ENCODE measurements at regions not wholly inside any gene's neighbourhood (a gene's known extent, or its start where the extent isn't known, plus 50 kb on each side); places are given as distances from the start of the nearest gene placed in this dataset.

GRCh38 chr2:37456479-37456878 is 112.0 kb downstream of the QPCT start:
- ChIA-PET POLR2A (interaction anchor here (1.3 kb wide), 1 partner anchor 300 kb away, joined by 6 read pairs; the partner anchor contains the start of gene EIF2AK2), CTCF (interaction anchor here (0.7 to 1.2 kb wide), 3 partner anchors 24 to 421 kb away, joined by 3 to 4 read pairs (median 3); no protein-coding TSS in a partner anchor)
- no peaks in the 10 kb centered on the region for H3K27me3 Mint-ChIP-seq (ENCODE audit: low read depth)
- H3K27ac Mint-ChIP-seq, result peak overlapping the region; percentile 86
- DNase-seq (peak; percentile 67), ATAC-seq (peak; percentile 86)
- H3K4me1 Mint-ChIP-seq (ENCODE audit: low read depth), result peaks cover 54% of the 10 kb centered on the region
- H3K36me3 Mint-ChIP-seq (ENCODE audit: low read depth), result peaks cover 33% of the 10 kb centered on the region
- H3K9me3 Mint-ChIP-seq (ENCODE audit: insufficient read depth), result peaks cover 7% of the 10 kb centered on the region
- peak overlapping the region; percentile 34 for H3K4me3 Mint-ChIP-seq

GRCh38 chr2:37457401-37457901 is 113.0 kb downstream of the QPCT start:
- H3K9me3 Mint-ChIP-seq (ENCODE audit: insufficient read depth), result peaks cover 4% of the 10 kb centered on the region
- peaks cover 51% of the 10 kb centered on the region for H3K4me1 Mint-ChIP-seq (ENCODE audit: low read depth)
- H3K4me3 Mint-ChIP-seq, result no peak overlapping the region
- no peak for ATAC-seq
- peaks cover 29% of the 10 kb centered on the region for H3K36me3 Mint-ChIP-seq (ENCODE audit: low read depth)
- no peak overlapping the region for H3K27ac Mint-ChIP-seq
- no peaks in the 10 kb centered on the region for H3K27me3 Mint-ChIP-seq (ENCODE audit: low read depth)
- ChIA-PET CTCF (interaction anchor here (1.0 kb wide), 1 partner anchor 43 kb away, joined by 4 read pairs; no protein-coding TSS in a partner anchor), POLR2A (no interaction called here)
- no peak for DNase-seq

DNA sequence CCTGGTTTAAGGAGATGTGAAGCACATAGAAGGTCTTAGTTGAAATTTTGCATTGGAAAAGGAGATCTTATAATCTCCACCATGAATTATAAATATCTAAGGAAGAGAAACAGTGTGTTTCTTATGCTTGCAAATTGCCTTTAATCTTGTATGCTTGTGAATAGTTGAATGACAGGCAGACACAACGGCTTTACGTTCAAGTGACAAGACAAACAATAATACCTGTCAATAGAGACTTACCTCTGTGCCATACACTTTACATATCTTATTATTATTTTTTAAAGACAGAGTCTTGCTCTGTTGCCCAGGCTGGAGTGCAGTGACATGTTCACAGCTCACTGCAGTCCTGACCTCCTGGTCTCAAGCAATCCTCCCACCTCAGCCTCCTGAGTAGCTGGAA is 113.7 kb downstream of the QPCT start:
- Mint-ChIP-seq H3K9me3 (ENCODE audit: insufficient read depth) (peaks cover 4% of the 10 kb centered on the region), H3K4me3 (no peak overlapping the region), H3K4me1 (ENCODE audit: low read depth) (peaks cover 44% of the 10 kb centered on the region), H3K27ac (no peak overlapping the region), H3K36me3 (ENCODE audit: low read depth) (peaks cover 25% of the 10 kb centered on the region), H3K27me3 (ENCODE audit: low read depth) (no peaks in the 10 kb centered on the region)
- CTCF ChIA-PET, result no interaction called here
- DNase-seq (no peak), ATAC-seq (no peak)
- POLR2A ChIA-PET, result no interaction called here

GRCh38 chr2:37459095-37459981 is 114.9 kb downstream of the QPCT start:
- peaks cover 4% of the 10 kb centered on the region for H3K9me3 Mint-ChIP-seq (ENCODE audit: insufficient read depth)
- H3K4me1 Mint-ChIP-seq (ENCODE audit: low read depth), result peaks cover 44% of the 10 kb centered on the region
- H3K4me3 Mint-ChIP-seq, result no peak overlapping the region
- H3K27ac Mint-ChIP-seq, result peak overlapping the region; percentile 56
- peaks cover 28% of the 10 kb centered on the region for H3K36me3 Mint-ChIP-seq (ENCODE audit: low read depth)
- ATAC-seq (no peak), DNase-seq (no peak)
- H3K27me3 Mint-ChIP-seq (ENCODE audit: low read depth), result peaks cover 4% of the 10 kb centered on the region
- ChIA-PET CTCF (interaction anchor here (1.0 to 1.1 kb wide), 2 partner anchors 14 to 64 kb away, joined by 4 read pairs; no protein-coding TSS in a partner anchor), POLR2A (interaction anchor here (0.6 kb wide), 1 partner anchor 83 kb away, joined by 4 read pairs; no protein-coding TSS in a partner anchor)

DNA sequence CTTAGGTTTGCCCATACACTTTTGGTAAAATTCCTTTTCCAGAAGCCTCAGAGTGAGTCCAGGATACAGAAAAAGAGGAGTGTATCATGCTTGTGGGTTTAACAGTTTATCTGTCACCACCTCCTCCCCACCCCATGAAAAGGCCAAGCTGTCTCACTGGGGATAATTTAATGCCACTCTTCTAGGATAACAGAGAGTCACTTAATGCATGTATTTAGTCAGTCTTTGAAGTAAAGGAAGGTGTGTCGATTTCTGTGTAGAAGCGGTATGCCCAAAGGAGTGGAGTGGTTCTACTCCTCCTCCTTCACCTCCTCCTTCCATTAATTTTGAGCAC is 116.4 kb downstream of the QPCT start:
- Mint-ChIP-seq H3K36me3 (ENCODE audit: low read depth) (peaks cover 20% of the 10 kb centered on the region), H3K27me3 (ENCODE audit: low read depth) (peaks cover 7% of the 10 kb centered on the region), H3K4me1 (ENCODE audit: low read depth) (peaks cover 35% of the 10 kb centered on the region), H3K9me3 (ENCODE audit: insufficient read depth) (peaks cover 4% of the 10 kb centered on the region), H3K27ac (no peak overlapping the region), H3K4me3 (no peak overlapping the region)
- POLR2A ChIA-PET, result no interaction called here
- CTCF ChIA-PET, result no interaction called here
- ATAC-seq (no peak), DNase-seq (no peak)

GRCh38 chr2:37464067-37464466 is 119.6 kb downstream of the QPCT start:
- Mint-ChIP-seq H3K27ac (no peak overlapping the region), H3K27me3 (ENCODE audit: low read depth) (peaks cover 7% of the 10 kb centered on the region), H3K36me3 (ENCODE audit: low read depth) (peaks cover 5% of the 10 kb centered on the region), H3K4me3 (no peak overlapping the region), H3K9me3 (ENCODE audit: insufficient read depth) (peaks cover 4% of the 10 kb centered on the region), H3K4me1 (ENCODE audit: low read depth) (peaks cover 15% of the 10 kb centered on the region)
- CTCF ChIA-PET, result interaction anchor here (1.0 to 1.7 kb wide), 2 partner anchors 9 to 413 kb away, joined by 4 to 5 read pairs; no protein-coding TSS in a partner anchor
- ATAC-seq (no peak), DNase-seq (no peak)
- POLR2A ChIA-PET, result no interaction called here

DNA sequence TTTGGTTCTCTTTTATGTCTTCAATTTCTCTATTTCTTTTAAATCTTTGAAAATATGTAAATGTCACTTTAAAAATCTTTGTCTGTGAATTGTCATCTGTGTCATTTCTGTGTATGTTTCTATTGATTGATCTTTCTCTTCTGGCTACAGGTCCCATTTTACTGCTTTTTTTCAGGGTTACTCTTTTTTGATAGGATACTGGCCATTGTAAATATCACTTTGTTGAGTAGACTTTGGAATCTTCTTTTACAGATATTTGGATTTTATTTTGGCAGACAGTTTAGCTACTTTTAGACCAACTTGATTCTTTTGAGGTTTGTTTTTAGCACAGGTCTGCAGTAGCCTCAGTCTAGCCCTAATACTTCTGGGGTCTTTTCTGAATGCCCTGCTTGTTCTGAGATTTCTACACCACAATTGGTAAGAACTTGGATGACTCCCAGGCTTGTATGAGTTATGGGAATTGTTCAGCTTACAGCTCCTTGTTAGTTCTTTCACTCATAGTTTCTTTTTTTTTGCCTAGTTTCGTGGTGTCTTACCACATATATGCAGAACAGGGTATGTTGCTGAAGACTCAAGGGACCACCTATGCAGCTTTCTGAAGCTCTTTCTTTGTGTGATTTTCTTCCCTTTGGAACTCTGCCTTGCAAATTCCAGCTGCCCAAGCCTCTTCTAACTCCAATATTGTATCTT is 122.2 kb downstream of the QPCT start:
- H3K27ac Mint-ChIP-seq, result no peak overlapping the region
- ATAC-seq (no peak), DNase-seq (no peak)
- no peak overlapping the region for H3K4me3 Mint-ChIP-seq
- ChIA-PET CTCF (interaction anchor here (1.2 to 1.3 kb wide), 2 partner anchors 12 to 52 kb away, joined by 3 to 5 read pairs; no protein-coding TSS in a partner anchor), POLR2A (no interaction called here)
- peaks cover 2% of the 10 kb centered on the region for H3K36me3 Mint-ChIP-seq (ENCODE audit: low read depth)
- H3K4me1 Mint-ChIP-seq (ENCODE audit: low read depth), result peaks cover 2% of the 10 kb centered on the region
- no peaks in the 10 kb centered on the region for H3K9me3 Mint-ChIP-seq (ENCODE audit: insufficient read depth)
- H3K27me3 Mint-ChIP-seq (ENCODE audit: low read depth), result peaks cover 7% of the 10 kb centered on the region

- peaks cover 7% of the 10 kb centered on the region for H3K27me3 Mint-ChIP-seq (ENCODE audit: low read depth)
- H3K4me1 Mint-ChIP-seq (ENCODE audit: low read depth), result peaks cover 2% of the 10 kb centered on the region
- ChIA-PET POLR2A (no interaction called here), CTCF (no interaction called here)
- ATAC-seq, result no peak
- no peak for DNase-seq
- H3K36me3 Mint-ChIP-seq (ENCODE audit: low read depth), result peaks cover 2% of the 10 kb centered on the region
- H3K4me3 Mint-ChIP-seq, result no peak overlapping the region
- no peaks in the 10 kb centered on the region for H3K9me3 Mint-ChIP-seq (ENCODE audit: insufficient read depth)
- no peak overlapping the region for H3K27ac Mint-ChIP-seq
These were observed 123.7 kb downstream of the QPCT start for GRCh38 chr2:37468170-37468569.

- no peaks in the 10 kb centered on the region for H3K9me3 Mint-ChIP-seq (ENCODE audit: insufficient read depth)
- no peak overlapping the region for H3K4me3 Mint-ChIP-seq
- ATAC-seq (no peak), DNase-seq (no peak)
- H3K4me1 Mint-ChIP-seq (ENCODE audit: low read depth), result peaks cover under 1% of the 10 kb centered on the region
- H3K27me3 Mint-ChIP-seq (ENCODE audit: low read depth), result peaks cover 5% of the 10 kb centered on the region
- H3K36me3 Mint-ChIP-seq (ENCODE audit: low read depth), result peaks cover under 1% of the 10 kb centered on the region
- no peak overlapping the region for H3K27ac Mint-ChIP-seq
- ChIA-PET CTCF (no interaction called here), POLR2A (no interaction called here)
These were observed 124.7 kb downstream of the QPCT start for GRCh38 chr2:37469126-37469525.

DNA sequence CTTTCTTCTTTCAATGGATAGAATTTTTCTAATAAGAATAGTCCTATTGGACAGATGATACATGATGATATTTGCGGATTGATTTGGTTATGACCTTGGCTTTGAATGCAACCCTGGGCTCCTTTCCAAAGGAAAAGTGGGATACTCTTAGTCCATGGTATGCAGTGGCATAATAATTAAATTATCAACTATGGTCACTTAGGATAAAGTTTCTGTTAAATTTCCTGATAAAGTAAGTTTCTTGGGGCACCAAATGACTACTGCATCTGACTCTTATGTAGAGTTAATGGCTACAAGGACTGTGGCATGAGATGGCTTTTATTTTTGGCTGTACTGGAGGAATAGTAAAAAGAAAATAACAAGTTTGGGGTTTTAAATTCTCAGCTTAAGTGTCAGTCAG is 126.7 kb downstream of the QPCT start:
- Mint-ChIP-seq H3K27ac (no peak overlapping the region), H3K36me3 (ENCODE audit: low read depth) (no peaks in the 10 kb centered on the region), H3K4me1 (ENCODE audit: low read depth) (no peaks in the 10 kb centered on the region), H3K9me3 (ENCODE audit: insufficient read depth) (no peaks in the 10 kb centered on the region), H3K4me3 (no peak overlapping the region), H3K27me3 (ENCODE audit: low read depth) (no peaks in the 10 kb centered on the region)
- ChIA-PET CTCF (no interaction called here), POLR2A (no interaction called here)
- no peak for ATAC-seq
- DNase-seq, result no peak

- ChIA-PET POLR2A (no interaction called here), CTCF (no interaction called here)
- Mint-ChIP-seq H3K27ac (no peak overlapping the region), H3K27me3 (ENCODE audit: low read depth) (no peaks in the 10 kb centered on the region), H3K9me3 (ENCODE audit: insufficient read depth) (no peaks in the 10 kb centered on the region), H3K4me3 (no peak overlapping the region), H3K36me3 (ENCODE audit: low read depth) (no peaks in the 10 kb centered on the region), H3K4me1 (ENCODE audit: low read depth) (no peaks in the 10 kb centered on the region)
- ATAC-seq (no peak), DNase-seq (no peak)
These were observed 127.6 kb downstream of the QPCT start for GRCh38 chr2:37471994-37472393.

DNA sequence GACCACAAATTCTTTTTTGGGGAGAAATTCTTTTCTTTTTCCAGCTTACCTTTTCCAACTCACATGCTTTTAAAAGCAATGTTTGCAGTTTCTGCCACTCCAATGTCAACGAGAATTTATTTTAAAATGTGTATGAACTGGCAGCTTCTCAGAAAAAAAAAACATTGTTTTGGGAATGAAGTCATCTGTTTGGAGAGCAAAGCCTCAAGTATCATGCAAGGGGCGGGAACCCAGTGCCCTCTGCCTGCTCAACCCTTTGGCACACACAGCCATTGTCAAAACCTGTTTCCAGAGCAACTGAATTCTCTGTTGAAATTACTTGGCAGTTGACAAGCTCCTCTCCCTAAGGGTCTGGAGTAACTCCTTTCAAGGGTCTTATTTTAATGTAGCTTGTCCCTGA is 128.5 kb downstream of the QPCT start:
- H3K36me3 Mint-ChIP-seq (ENCODE audit: low read depth), result no peaks in the 10 kb centered on the region

More for the DNA sequence above, 128.5 kb downstream of the QPCT start:
- ATAC-seq (no peak), DNase-seq (no peak)
- CTCF ChIA-PET, result interaction anchor here (1.3 kb wide), 1 partner anchor 13 kb away, joined by 4 read pairs; no protein-coding TSS in a partner anchor
- Mint-ChIP-seq H3K27me3 (ENCODE audit: low read depth) (no peaks in the 10 kb centered on the region), H3K27ac (no peak overlapping the region), H3K4me3 (no peak overlapping the region), H3K9me3 (ENCODE audit: insufficient read depth) (no peaks in the 10 kb centered on the region), H3K4me1 (ENCODE audit: low read depth) (no peaks in the 10 kb centered on the region)
- POLR2A ChIA-PET, result no interaction called here

All from activated CD8-positive, alpha-beta T cell treated with anti-CD3 and anti-CD28 coated beads, Interleukin-2, amount 10 ng/mL, durations not matched to agents 7 days and 5 days (primary cell).